CD8-positive, alpha-beta memory T cell (primary cell): ENCODE measurements at regions not wholly inside any gene's neighbourhood (a gene's known extent, or its start where the extent isn't known, plus 50 kb on each side); places are given as distances from the start of the nearest gene placed in this dataset.

Experiments used
- CTCF ChIA-PET: fragments of 350-600 bp; sonication (Branson Sonifier 250); formaldehyde crosslinking; loops from one replicate; lab custom pipeline; 2021; ENCODE audit warnings: antibody characterized with exemption; lab: Charles Lee
- POLR2A ChIA-PET: fragments of 350-600 bp; sonication (Branson Sonifier 250); formaldehyde crosslinking; loops from one replicate; lab custom pipeline; 2021; ENCODE audit warnings: antibody characterized with exemption; lab: Charles Lee
- DNase-seq, 5 donors: peaks; one replicate each; pipeline versions ENCODE4 v3.0.0 to v3.0.0-alpha.2; 2020 to 2022; ENCODE audit warnings: mixed read lengths in 1 of 5
- H3K27ac ChIP-seq: one replicate; pipeline ENCODE4 v1.7.0; 2013; ENCODE audit warnings: low read depth, mild to moderate bottlenecking, low read length, moderate library complexity
- H3K27me3 ChIP-seq: 2 replicates; pipeline ENCODE4 v1.7.0; 2013; ENCODE audit warnings: low read length, mild to moderate bottlenecking; ENCODE audit not compliant: insufficient read depth, poor library complexity, severe bottlenecking
- H3K36me3 ChIP-seq: 2 replicates; pipeline ENCODE4 v1.7.0; 2013; ENCODE audit warnings: mild to moderate bottlenecking, low read length, moderate library complexity; ENCODE audit not compliant: insufficient read depth
- H3K4me1 ChIP-seq: 2 replicates; pipeline ENCODE4 v1.7.0; 2013; ENCODE audit warnings: mild to moderate bottlenecking, low read length, moderate library complexity; ENCODE audit not compliant: insufficient read depth
- H3K4me3 ChIP-seq: 2 replicates; pipeline ENCODE4 v1.7.0; 2013; ENCODE audit warnings: mild to moderate bottlenecking, low read length
- H3K9me3 ChIP-seq: 2 replicates; pipeline ENCODE4 v1.7.0; 2013; ENCODE audit warnings: mild to moderate bottlenecking, low read length
- H3K27ac Mint-ChIP-seq, 8 donors: one replicate each; pipeline ENCODE4 v1.8.0; 2020 to 2021; ENCODE audit warnings: mixed read lengths in 8 of 8, mild to moderate bottlenecking in 6 of 8, inconsistent platforms in 3 of 8, moderate library complexity in 3 of 8
- H3K27me3 Mint-ChIP-seq, 2 donors: one replicate each; pipeline ENCODE4 v1.8.0; 2020 to 2021; ENCODE audit warnings: mixed read lengths in 2 of 2, mild to moderate bottlenecking in 1 of 2, moderate library complexity in 1 of 2
- H3K36me3 Mint-ChIP-seq, 3 donors: one replicate each; pipeline ENCODE4 v1.8.0; 2020 to 2021; ENCODE audit warnings: mixed read lengths in 3 of 3, inconsistent platforms in 1 of 3, mild to moderate bottlenecking in 1 of 3
- H3K4me1 Mint-ChIP-seq, 3 donors: one replicate each; pipeline ENCODE4 v1.8.0; 2020 to 2021; ENCODE audit warnings: mixed read lengths in 3 of 3, inconsistent platforms in 1 of 3, mild to moderate bottlenecking in 1 of 3
- H3K4me3 Mint-ChIP-seq, 7 donors: one replicate each; pipeline ENCODE4 v1.8.0; 2020 to 2021; ENCODE audit warnings: mixed read lengths in 7 of 7, mild to moderate bottlenecking in 6 of 7, moderate library complexity in 4 of 7, inconsistent platforms in 2 of 7
- H3K9me3 Mint-ChIP-seq, 5 donors: one replicate each; pipeline ENCODE4 v1.8.0; 2020 to 2022; ENCODE audit warnings: mixed read lengths in 5 of 5, mild to moderate bottlenecking in 3 of 5, moderate library complexity in 2 of 5, inconsistent platforms in 1 of 5

GRCh38 chr20:23255106-23255505, 95.5 kb upstream of the NXT1 start:
- no peak for DNase-seq

GRCh38 chr20:23254505-23254904, 96.1 kb upstream of the NXT1 start:
- no peaks in the 10 kb centered on the region for H3K9me3 ChIP-seq
- no peaks in the 10 kb centered on the region for H3K4me1 ChIP-seq
- Mint-ChIP-seq H3K4me3 (no peak overlapping the region), H3K4me1 (no peaks in the 10 kb centered on the region), H3K27me3 (peaks cover 11 to 21% of the 10 kb centered on the region in 2 donors), H3K27ac (no peak overlapping the region), H3K36me3 (no peaks in the 10 kb centered on the region), H3K9me3 (no peaks in the 10 kb centered on the region)
- H3K4me3 ChIP-seq: no peak overlapping the region
- ChIA-PET POLR2A (no interaction called here), CTCF (no interaction called here)
- H3K36me3 ChIP-seq: no peaks in the 10 kb centered on the region
- no peak overlapping the region for H3K27ac ChIP-seq
- no peak for DNase-seq
- H3K27me3 ChIP-seq: no peaks in the 10 kb centered on the region

More at GRCh38 chr20:23255106-23255505, 95.5 kb upstream of the NXT1 start:
- H3K4me1 ChIP-seq: no peaks in the 10 kb centered on the region
- Mint-ChIP-seq H3K4me1 (no peaks in the 10 kb centered on the region), H3K36me3 (no peaks in the 10 kb centered on the region), H3K9me3 (no peaks in the 10 kb centered on the region), H3K4me3 (no peak overlapping the region), H3K27ac (peak overlapping the region in 1 of 8 donors; percentile 51), H3K27me3 (peaks cover 11 to 21% of the 10 kb centered on the region in 2 donors)
- no peaks in the 10 kb centered on the region for H3K9me3 ChIP-seq
- ChIA-PET CTCF (no interaction called here), POLR2A (no interaction called here)
- H3K27me3 ChIP-seq: no peaks in the 10 kb centered on the region
- no peaks in the 10 kb centered on the region for H3K36me3 ChIP-seq
- no peak overlapping the region for H3K27ac ChIP-seq
- H3K4me3 ChIP-seq: no peak overlapping the region

- no peaks in the 10 kb centered on the region for H3K9me3 ChIP-seq
- no peaks in the 10 kb centered on the region for H3K4me1 ChIP-seq
- ChIA-PET POLR2A (no interaction called here), CTCF (no interaction called here)
- Mint-ChIP-seq H3K27ac (no peak overlapping the region), H3K4me1 (no peaks in the 10 kb centered on the region), H3K36me3 (no peaks in the 10 kb centered on the region), H3K27me3 (peaks cover 11 to 21% of the 10 kb centered on the region in 2 donors), H3K4me3 (no peak overlapping the region), H3K9me3 (no peaks in the 10 kb centered on the region)
- no peak for DNase-seq
- H3K27me3 ChIP-seq: no peaks in the 10 kb centered on the region
- H3K27ac ChIP-seq: no peak overlapping the region
- no peak overlapping the region for H3K4me3 ChIP-seq
- H3K36me3 ChIP-seq: no peaks in the 10 kb centered on the region
Observed at GRCh38 chr20:23254034-23254433, 96.6 kb upstream of the NXT1 start.

- H3K27me3 Mint-ChIP-seq: peaks cover 11 to 22% of the 10 kb centered on the region in 2 donors
- H3K9me3 ChIP-seq: no peaks in the 10 kb centered on the region
- no peak for DNase-seq
- H3K27me3 ChIP-seq: no peaks in the 10 kb centered on the region
- no peaks in the 10 kb centered on the region for H3K36me3 ChIP-seq
- POLR2A ChIA-PET: no interaction called here
- CTCF ChIA-PET: no interaction called here
- H3K4me3 Mint-ChIP-seq: no peak overlapping the region
- no peak overlapping the region for H3K27ac Mint-ChIP-seq
- H3K36me3 Mint-ChIP-seq: no peaks in the 10 kb centered on the region
- H3K4me1 ChIP-seq: no peaks in the 10 kb centered on the region
- H3K9me3 Mint-ChIP-seq: no peaks in the 10 kb centered on the region
- no peaks in the 10 kb centered on the region for H3K4me1 Mint-ChIP-seq
- no peak overlapping the region for H3K27ac ChIP-seq
- H3K4me3 ChIP-seq: no peak overlapping the region
Observed at GRCh38 chr20:23253524-23253923, 97.1 kb upstream of the NXT1 start.

GRCh38 chr20:23251779-23252178, 98.8 kb upstream of the NXT1 start:
- Mint-ChIP-seq H3K27ac (no peak overlapping the region), H3K4me3 (no peak overlapping the region), H3K27me3 (peaks cover 7 to 24% of the 10 kb centered on the region in 2 donors), H3K4me1 (no peaks in the 10 kb centered on the region), H3K36me3 (no peaks in the 10 kb centered on the region), H3K9me3 (no peaks in the 10 kb centered on the region)
- Histone ChIP-seq H3K9me3 (no peaks in the 10 kb centered on the region), H3K4me1 (no peaks in the 10 kb centered on the region), H3K4me3 (no peak overlapping the region), H3K27me3 (no peaks in the 10 kb centered on the region), H3K27ac (no peak overlapping the region), H3K36me3 (no peaks in the 10 kb centered on the region)
- CTCF ChIA-PET: no interaction called here
- POLR2A ChIA-PET: no interaction called here
- DNase-seq: no peak

GRCh38 chr20:23249541-23249940, 101.0 kb upstream of the NXT1 start:
- Mint-ChIP-seq H3K27me3 (peaks cover 4 to 18% of the 10 kb centered on the region in 2 donors), H3K4me3 (no peak overlapping the region), H3K9me3 (peaks cover 0 to 2% (median 0%) of the 10 kb centered on the region in 5 donors), H3K4me1 (no peaks in the 10 kb centered on the region), H3K36me3 (no peaks in the 10 kb centered on the region), H3K27ac (no peak overlapping the region)
- ChIA-PET POLR2A (no interaction called here), CTCF (interaction anchor here (0.6 kb wide), 1 partner anchor 346 kb away, joined by 3 read pairs; no protein-coding TSS in a partner anchor)
- Histone ChIP-seq H3K27me3 (no peaks in the 10 kb centered on the region), H3K9me3 (no peaks in the 10 kb centered on the region), H3K36me3 (no peaks in the 10 kb centered on the region), H3K4me3 (no peak overlapping the region), H3K4me1 (no peaks in the 10 kb centered on the region), H3K27ac (no peak overlapping the region)
- no peak for DNase-seq

- CTCF ChIA-PET: no interaction called here
- Mint-ChIP-seq H3K9me3 (peaks cover 0 to 2% (median 0%) of the 10 kb centered on the region in 5 donors), H3K36me3 (no peaks in the 10 kb centered on the region), H3K27ac (no peak overlapping the region), H3K4me1 (no peaks in the 10 kb centered on the region), H3K27me3 (peaks cover 0 to 14% of the 10 kb centered on the region in 2 donors), H3K4me3 (no peak overlapping the region)
- no peaks in the 10 kb centered on the region for H3K4me1 ChIP-seq
- no peak for DNase-seq
- POLR2A ChIA-PET: no interaction called here
- no peak overlapping the region for H3K27ac ChIP-seq
- no peaks in the 10 kb centered on the region for H3K9me3 ChIP-seq
- no peak overlapping the region for H3K4me3 ChIP-seq
- H3K27me3 ChIP-seq: no peaks in the 10 kb centered on the region
- H3K36me3 ChIP-seq: no peaks in the 10 kb centered on the region
Observed at GRCh38 chr20:23248461-23248882, 102.1 kb upstream of the NXT1 start.

GRCh38 chr20:23246717-23247664, 103.6 kb upstream of the NXT1 start:
- H3K4me3 Mint-ChIP-seq: no peak overlapping the region

More at GRCh38 chr20:23246717-23247664, 103.6 kb upstream of the NXT1 start:
- POLR2A ChIA-PET: no interaction called here
- CTCF ChIA-PET: no interaction called here
- H3K27ac Mint-ChIP-seq: no peak overlapping the region
- Histone ChIP-seq H3K9me3 (no peaks in the 10 kb centered on the region), H3K27ac (no peak overlapping the region), H3K4me1 (no peaks in the 10 kb centered on the region), H3K27me3 (no peaks in the 10 kb centered on the region), H3K36me3 (no peaks in the 10 kb centered on the region), H3K4me3 (no peak overlapping the region)
- H3K36me3 Mint-ChIP-seq: no peaks in the 10 kb centered on the region
- peaks cover 1 to 13% of the 10 kb centered on the region in 2 donors for H3K27me3 Mint-ChIP-seq
- DNase-seq: no peak
- H3K9me3 Mint-ChIP-seq: peaks cover 0 to 2% (median 0%) of the 10 kb centered on the region in 5 donors
- no peaks in the 10 kb centered on the region for H3K4me1 Mint-ChIP-seq
